SK-N-SH treated with all-trans-retinoic acid at 6 μM for 48 hours (cell line): ENCODE measurements at regions not wholly inside any gene's neighbourhood (a gene's known extent, or its start where the extent isn't known, plus 50 kb on each side); places are given as distances from the start of the nearest gene placed in this dataset.

Experiments used
- ATAC-seq: fragments of 200-7000 bp; cut with Tn5 transposase; 3 replicates; pipeline ENCODE4 v1.9.1; 2020; ENCODE audit warnings: mild to moderate bottlenecking, moderate library complexity
- ARNTL ChIP-seq: fragments of 450-650 bp; formaldehyde crosslinking; IDR thresholded peaks from 2 replicates; pipeline ENCODE4 v1.5.0; 2020; ENCODE audit warnings: low read depth, mild to moderate bottlenecking, moderate library complexity, borderline replicate concordance
- CSDC2 ChIP-seq: fragments of 250-450 bp; sonication (Bioruptor Pico); IDR thresholded peaks from 2 replicates; pipeline ENCODE4 v1.5.0; 2020; ENCODE audit warnings: mild to moderate bottlenecking, moderate library complexity
- CSRNP3 ChIP-seq: fragments of 250-450 bp; sonication (Bioruptor Pico); IDR thresholded peaks from 2 replicates; pipeline ENCODE4 v1.5.1; 2021; ENCODE audit warnings: mild to moderate bottlenecking, moderate library complexity
- ESRRG ChIP-seq: fragments of 250-450 bp; sonication (Bioruptor Pico); IDR thresholded peaks from 2 replicates; pipeline ENCODE4 v1.6.1; 2021; ENCODE audit warnings: mild to moderate bottlenecking
- GLIS3 ChIP-seq: fragments of 250-450 bp; sonication (Bioruptor Pico); IDR thresholded peaks from 2 replicates; pipeline ENCODE4 v1.5.0; 2020; ENCODE audit warnings: mild to moderate bottlenecking, moderate library complexity
- ISL1 ChIP-seq: fragments of 250-450 bp; sonication (Bioruptor Pico); IDR thresholded peaks from 2 replicates; pipeline ENCODE4 v2.1.2; 2022; ENCODE audit warnings: mild to moderate bottlenecking, moderate library complexity
- OSR1 ChIP-seq: fragments of 250-450 bp; sonication (Bioruptor Pico); IDR thresholded peaks from 2 replicates; pipeline ENCODE4 v1.8.0; 2022; ENCODE audit warnings: moderate library complexity, mild to moderate bottlenecking, inconsistent platforms
- PATZ1 ChIP-seq: fragments of 250-450 bp; sonication (Bioruptor Pico); IDR thresholded peaks from 2 replicates; pipeline ENCODE4 v1.8.0; 2020; ENCODE audit warnings: mild to moderate bottlenecking, moderate library complexity, borderline replicate concordance
- PPARA ChIP-seq: fragments of 250-450 bp; sonication (Bioruptor Pico); IDR thresholded peaks from 2 replicates; pipeline ENCODE4 v1.5.0; 2020; ENCODE audit warnings: mild to moderate bottlenecking, borderline replicate concordance
- RARB ChIP-seq: fragments of 250-450 bp; sonication (Bioruptor Pico); IDR thresholded peaks from 2 replicates; pipeline ENCODE4 v1.8.0; 2021; ENCODE audit warnings: mild to moderate bottlenecking, moderate library complexity
- SNAI2 ChIP-seq: fragments of 250-450 bp; sonication (Bioruptor Pico); IDR thresholded peaks from 2 replicates; pipeline ENCODE4 v1.5.0; 2020; ENCODE audit warnings: mild to moderate bottlenecking, moderate library complexity
- TCF4 ChIP-seq: fragments of 250-450 bp; sonication (Bioruptor Pico); IDR thresholded peaks from 2 replicates; pipeline ENCODE4 v1.8.0; 2021; ENCODE audit warnings: mild to moderate bottlenecking, moderate library complexity, borderline replicate concordance
- TOX ChIP-seq: fragments of 250-450 bp; sonication (Bioruptor Pico); IDR thresholded peaks from 2 replicates; pipeline ENCODE4 v1.8.0; 2021; ENCODE audit warnings: mild to moderate bottlenecking, moderate library complexity, borderline replicate concordance
- ZC3H10 ChIP-seq: fragments of 250-450 bp; sonication (Bioruptor Pico); IDR thresholded peaks from 2 replicates; pipeline ENCODE4 v1.5.1; 2021; ENCODE audit warnings: mild to moderate bottlenecking, moderate library complexity
- ZFP3 ChIP-seq: fragments of 250-450 bp; sonication (Bioruptor Pico); IDR thresholded peaks from 2 replicates; pipeline ENCODE4 v1.5.0; 2020; ENCODE audit warnings: mild to moderate bottlenecking, moderate library complexity
- ZFP30 ChIP-seq: fragments of 450-650 bp; formaldehyde crosslinking; IDR thresholded peaks from 2 replicates; pipeline ENCODE4 v1.5.0; 2022; ENCODE audit warnings: mild to moderate bottlenecking, moderate library complexity
- ZNF565 ChIP-seq: fragments of 450-650 bp; formaldehyde crosslinking; conservative IDR thresholded peaks from 2 replicates; pipeline ENCODE4 v1.5.0; 2020; ENCODE audit warnings: low read depth, mild to moderate bottlenecking, moderate library complexity
- ZNF70 ChIP-seq: fragments of 450-650 bp; formaldehyde crosslinking; IDR thresholded peaks from 2 replicates; pipeline ENCODE4 v1.5.0; 2020; ENCODE audit warnings: mild to moderate bottlenecking, moderate library complexity
- ZNF8 ChIP-seq: fragments of 450-650 bp; formaldehyde crosslinking; IDR thresholded peaks from 2 replicates; pipeline ENCODE4 v1.5.0; 2020; ENCODE audit warnings: mild to moderate bottlenecking, moderate library complexity
- TF ChIP-seq, protein P1 (sequence below): fragments of 250-450 bp; sonication (Bioruptor Pico); IDR thresholded peaks from 2 replicates; pipeline ENCODE4 v1.5.0; 2020; ENCODE audit warnings: mild to moderate bottlenecking, moderate library complexity
- TF ChIP-seq, protein P2 (sequence below): fragments of 250-450 bp; sonication (Bioruptor Pico); IDR thresholded peaks from 2 replicates; pipeline ENCODE4 v1.8.0; 2021; ENCODE audit warnings: low read depth, mild to moderate bottlenecking, moderate library complexity, borderline replicate concordance
- TF ChIP-seq, protein P3 (sequence below): fragments of 250-450 bp; sonication (Bioruptor Pico); IDR thresholded peaks from 2 replicates; pipeline ENCODE4 v1.5.1; 2020; ENCODE audit warnings: low read depth, mild to moderate bottlenecking, moderate library complexity

- TF ChIP-seq ISL1 = peak; percentile 25; the same call in 1 of the 2 replicates
- no peak for TF ChIP-seq ZC3H10 (CRISPR knock-in tag)
- TF ChIP-seq, protein P1, sequence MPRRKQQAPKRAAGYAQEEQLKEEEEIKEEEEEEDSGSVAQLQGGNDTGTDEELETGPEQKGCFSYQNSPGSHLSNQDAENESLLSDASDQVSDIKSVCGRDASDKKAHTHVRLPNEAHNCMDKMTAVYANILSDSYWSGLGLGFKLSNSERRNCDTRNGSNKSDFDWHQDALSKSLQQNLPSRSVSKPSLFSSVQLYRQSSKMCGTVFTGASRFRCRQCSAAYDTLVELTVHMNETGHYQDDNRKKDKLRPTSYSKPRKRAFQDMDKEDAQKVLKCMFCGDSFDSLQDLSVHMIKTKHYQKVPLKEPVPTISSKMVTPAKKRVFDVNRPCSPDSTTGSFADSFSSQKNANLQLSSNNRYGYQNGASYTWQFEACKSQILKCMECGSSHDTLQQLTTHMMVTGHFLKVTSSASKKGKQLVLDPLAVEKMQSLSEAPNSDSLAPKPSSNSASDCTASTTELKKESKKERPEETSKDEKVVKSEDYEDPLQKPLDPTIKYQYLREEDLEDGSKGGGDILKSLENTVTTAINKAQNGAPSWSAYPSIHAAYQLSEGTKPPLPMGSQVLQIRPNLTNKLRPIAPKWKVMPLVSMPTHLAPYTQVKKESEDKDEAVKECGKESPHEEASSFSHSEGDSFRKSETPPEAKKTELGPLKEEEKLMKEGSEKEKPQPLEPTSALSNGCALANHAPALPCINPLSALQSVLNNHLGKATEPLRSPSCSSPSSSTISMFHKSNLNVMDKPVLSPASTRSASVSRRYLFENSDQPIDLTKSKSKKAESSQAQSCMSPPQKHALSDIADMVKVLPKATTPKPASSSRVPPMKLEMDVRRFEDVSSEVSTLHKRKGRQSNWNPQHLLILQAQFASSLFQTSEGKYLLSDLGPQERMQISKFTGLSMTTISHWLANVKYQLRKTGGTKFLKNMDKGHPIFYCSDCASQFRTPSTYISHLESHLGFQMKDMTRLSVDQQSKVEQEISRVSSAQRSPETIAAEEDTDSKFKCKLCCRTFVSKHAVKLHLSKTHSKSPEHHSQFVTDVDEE = no peak
- TF ChIP-seq ZNF8 (CRISPR knock-in tag) = no peak
- TF ChIP-seq ESRRG (CRISPR knock-in tag) = no peak
- no peak for TF ChIP-seq ZFP3
- TF ChIP-seq, all 23 proteins: peak for 1
- ATAC-seq = peak; percentile 83
These were observed 91.2 kb upstream of the PLPP4 start for GRCh38 chr10:120365872-120366271.

DNA sequence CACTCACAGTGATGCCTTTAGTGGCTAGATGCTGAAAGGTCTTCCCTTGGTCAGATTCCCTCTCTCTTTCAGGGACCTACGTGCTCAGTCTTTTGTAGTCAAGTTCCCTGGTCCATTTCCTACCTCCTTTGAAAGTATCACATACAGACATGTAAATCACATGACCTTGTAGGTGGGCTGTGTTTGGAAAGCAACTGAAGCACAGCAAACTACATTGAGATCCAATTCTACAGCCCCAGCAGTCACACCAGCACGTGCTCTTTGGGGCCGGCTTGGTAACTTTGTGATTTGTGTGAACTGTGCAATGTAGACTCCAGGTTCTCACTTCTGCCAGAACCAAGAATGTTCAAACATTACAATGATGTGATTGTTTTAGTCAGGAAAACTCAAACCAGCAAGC lies 89.7 kb upstream of the PLPP4 start:
- TF ChIP-seq OSR1 (no peak), CSRNP3 (CRISPR knock-in tag) (no peak), PPARA (no peak), ZFP3 (no peak), ISL1 (no peak), ZNF565 (no peak), ZNF70 (no peak), GLIS3 (CRISPR knock-in tag) (no peak), PATZ1 (CRISPR knock-in tag) (no peak), SNAI2 (CRISPR knock-in tag) (no peak), ZC3H10 (CRISPR knock-in tag) (no peak), ESRRG (CRISPR knock-in tag) (no peak), TCF4 (CRISPR knock-in tag) (no peak), ZFP30 (CRISPR knock-in tag) (no peak), RARB (CRISPR knock-in tag) (no peak), ARNTL (CRISPR knock-in tag) (no peak), TOX (CRISPR knock-in tag) (no peak), CSDC2 (CRISPR knock-in tag) (no peak)
- TF ChIP-seq, protein P1 = no peak
- TF ChIP-seq, protein P2, sequence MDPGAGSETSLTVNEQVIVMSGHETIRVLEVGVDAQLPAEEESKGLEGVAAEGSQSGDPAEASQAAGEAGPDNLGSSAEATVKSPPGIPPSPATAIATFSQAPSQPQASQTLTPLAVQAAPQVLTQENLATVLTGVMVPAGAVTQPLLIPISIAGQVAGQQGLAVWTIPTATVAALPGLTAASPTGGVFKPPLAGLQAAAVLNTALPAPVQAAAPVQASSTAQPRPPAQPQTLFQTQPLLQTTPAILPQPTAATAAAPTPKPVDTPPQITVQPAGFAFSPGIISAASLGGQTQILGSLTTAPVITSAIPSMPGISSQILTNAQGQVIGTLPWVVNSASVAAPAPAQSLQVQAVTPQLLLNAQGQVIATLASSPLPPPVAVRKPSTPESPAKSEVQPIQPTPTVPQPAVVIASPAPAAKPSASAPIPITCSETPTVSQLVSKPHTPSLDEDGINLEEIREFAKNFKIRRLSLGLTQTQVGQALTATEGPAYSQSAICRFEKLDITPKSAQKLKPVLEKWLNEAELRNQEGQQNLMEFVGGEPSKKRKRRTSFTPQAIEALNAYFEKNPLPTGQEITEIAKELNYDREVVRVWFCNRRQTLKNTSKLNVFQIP (CRISPR knock-in tag) = no peak
- ATAC-seq = no peak

DNA sequence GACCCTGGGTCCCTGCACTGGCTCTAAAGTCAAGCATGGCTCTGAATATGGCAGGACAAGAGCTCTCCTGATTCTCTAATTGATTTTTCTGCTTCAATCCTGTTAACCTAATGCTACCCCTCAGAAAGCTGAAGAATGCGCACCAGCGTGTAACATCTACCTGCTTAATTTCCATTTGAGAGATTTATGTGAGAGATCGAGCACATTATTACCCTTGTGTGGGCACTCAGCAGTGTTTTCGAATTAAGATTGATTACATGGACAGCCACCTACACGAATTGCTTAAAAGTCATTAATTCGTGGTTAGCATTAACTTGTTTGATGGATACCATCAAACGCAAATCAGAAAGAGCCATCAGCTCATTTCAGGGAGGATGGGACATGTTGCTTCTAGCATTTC lies 88.7 kb upstream of the PLPP4 start:
- ATAC-seq = no peak

More for the DNA sequence above, 88.7 kb upstream of the PLPP4 start:
- TF ChIP-seq ZNF8 (CRISPR knock-in tag) (no peak), CSRNP3 (CRISPR knock-in tag) (no peak), ZNF565 (no peak), ZC3H10 (CRISPR knock-in tag) (no peak), PATZ1 (CRISPR knock-in tag) (no peak), ARNTL (CRISPR knock-in tag) (no peak), RARB (CRISPR knock-in tag) (no peak), ZNF70 (no peak), SNAI2 (CRISPR knock-in tag) (no peak), GLIS3 (CRISPR knock-in tag) (no peak), ISL1 (no peak), ZFP3 (no peak)
- TF ChIP-seq, protein P3, sequence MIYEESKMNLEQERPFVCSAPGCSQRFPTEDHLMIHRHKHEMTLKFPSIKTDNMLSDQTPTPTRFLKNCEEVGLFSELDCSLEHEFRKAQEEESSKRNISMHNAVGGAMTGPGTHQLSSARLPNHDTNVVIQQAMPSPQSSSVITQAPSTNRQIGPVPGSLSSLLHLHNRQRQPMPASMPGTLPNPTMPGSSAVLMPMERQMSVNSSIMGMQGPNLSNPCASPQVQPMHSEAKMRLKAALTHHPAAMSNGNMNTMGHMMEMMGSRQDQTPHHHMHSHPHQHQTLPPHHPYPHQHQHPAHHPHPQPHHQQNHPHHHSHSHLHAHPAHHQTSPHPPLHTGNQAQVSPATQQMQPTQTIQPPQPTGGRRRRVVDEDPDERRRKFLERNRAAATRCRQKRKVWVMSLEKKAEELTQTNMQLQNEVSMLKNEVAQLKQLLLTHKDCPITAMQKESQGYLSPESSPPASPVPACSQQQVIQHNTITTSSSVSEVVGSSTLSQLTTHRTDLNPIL (CRISPR knock-in tag) = no peak
